ACC112 (cell line): ENCODE measurements at regions not wholly inside any gene's neighbourhood (a gene's known extent, or its start where the extent isn't known, plus 50 kb on each side); places are given as distances from the start of the nearest gene placed in this dataset.

Source experiments
- H2AFZ ChIP-seq: fragments of 200-600 bp; sonication (generic); one replicate; pipeline ENCODE4 v1.6.0; 2017; ENCODE audit warnings: antibody characterized with exemption, low read length; ENCODE audit not compliant: unreplicated experiment
- H3K27ac ChIP-seq: fragments of 200-600 bp; sonication (generic); 2 replicates; pipeline ENCODE4 v1.5.1; 2014; ENCODE audit warnings: low read depth, mild to moderate bottlenecking, antibody characterized with exemption, low read length, moderate library complexity
- H3K27me3 ChIP-seq: fragments of 200-600 bp; sonication (generic); 2 replicates; pipeline ENCODE4 v1.6.1; 2014; ENCODE audit warnings: mild to moderate bottlenecking, antibody characterized with exemption, low read length, moderate library complexity, mixed read lengths; ENCODE audit not compliant: insufficient read depth
- H3K36me3 ChIP-seq: fragments of 200-600 bp; sonication (generic); 2 replicates; pipeline ENCODE4 v1.6.1; 2016; ENCODE audit warnings: mild to moderate bottlenecking, antibody characterized with exemption, low read length, moderate library complexity, mixed read lengths; ENCODE audit not compliant: insufficient read depth
- H3K4me1 ChIP-seq: fragments of 200-600 bp; sonication (generic); one replicate; pipeline ENCODE4 v1.6.1; 2016; ENCODE audit warnings: low read length, mixed read lengths; ENCODE audit not compliant: insufficient read depth, unreplicated experiment, control insufficient read depth
- H3K4me3 ChIP-seq: fragments of 200-600 bp; sonication (generic); 2 replicates; pipeline ENCODE4 v1.5.1; 2014; ENCODE audit warnings: mild to moderate bottlenecking, low read depth, low read length
- H3K79me2 ChIP-seq: fragments of 200-600 bp; sonication (generic); one replicate; pipeline ENCODE4 v1.6.0; 2016; ENCODE audit warnings: low read length; ENCODE audit not compliant: control insufficient read depth, unreplicated experiment, insufficient read depth

- Histone ChIP-seq H3K36me3 (no peaks in the 10 kb centered on the region), H3K4me3 (no peak overlapping the region), H3K4me1 (no peaks in the 10 kb centered on the region), H3K27me3 (no peaks in the 10 kb centered on the region), H2AFZ (no peak overlapping the region), H3K79me2 (no peaks in the 10 kb centered on the region), H3K27ac (no peak overlapping the region)
Measured at GRCh38 chr4:17094876-17095210, 196.4 kb upstream of the LDB2 start.

DNA sequence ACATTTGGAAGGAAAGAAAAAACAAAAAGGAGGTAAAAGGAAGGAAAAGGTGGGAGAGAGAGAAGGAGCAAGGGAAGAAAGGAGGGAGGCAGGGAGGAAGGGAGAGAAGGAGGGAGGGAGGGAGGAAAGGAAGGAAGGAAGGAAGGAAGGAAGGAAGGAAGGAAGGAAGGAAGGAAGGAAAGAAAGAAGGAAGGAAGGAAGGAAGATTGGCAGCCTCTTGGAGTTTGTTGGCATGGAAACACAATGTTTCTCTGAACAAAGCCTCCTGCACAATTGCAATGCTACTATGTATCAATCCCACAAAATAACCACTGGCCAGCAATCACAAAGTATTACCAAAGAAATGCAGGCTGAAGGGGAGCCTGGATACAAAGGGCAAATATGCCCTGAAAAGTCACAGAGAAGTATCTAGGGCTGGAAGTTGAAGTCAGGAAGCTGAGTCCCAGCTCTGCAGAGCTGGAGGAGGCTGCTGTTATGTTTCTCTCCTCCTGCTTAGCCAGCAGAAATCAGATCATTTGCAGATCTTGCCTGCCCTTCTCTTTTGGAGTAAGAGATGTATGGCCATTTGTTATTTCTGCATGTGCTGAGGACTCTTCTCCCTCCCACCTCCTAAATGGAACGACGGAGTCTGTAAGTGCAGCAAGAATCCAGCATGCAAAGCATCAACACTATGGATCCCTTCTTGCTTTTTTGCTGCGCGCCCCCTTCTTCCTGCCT, 195.9 kb upstream of the LDB2 start:
- Histone ChIP-seq H3K4me1 (no peaks in the 10 kb centered on the region), H3K4me3 (no peak overlapping the region), H3K36me3 (no peaks in the 10 kb centered on the region), H3K27me3 (no peaks in the 10 kb centered on the region), H3K79me2 (no peaks in the 10 kb centered on the region), H3K27ac (no peak overlapping the region), H2AFZ (no peak overlapping the region)

DNA sequence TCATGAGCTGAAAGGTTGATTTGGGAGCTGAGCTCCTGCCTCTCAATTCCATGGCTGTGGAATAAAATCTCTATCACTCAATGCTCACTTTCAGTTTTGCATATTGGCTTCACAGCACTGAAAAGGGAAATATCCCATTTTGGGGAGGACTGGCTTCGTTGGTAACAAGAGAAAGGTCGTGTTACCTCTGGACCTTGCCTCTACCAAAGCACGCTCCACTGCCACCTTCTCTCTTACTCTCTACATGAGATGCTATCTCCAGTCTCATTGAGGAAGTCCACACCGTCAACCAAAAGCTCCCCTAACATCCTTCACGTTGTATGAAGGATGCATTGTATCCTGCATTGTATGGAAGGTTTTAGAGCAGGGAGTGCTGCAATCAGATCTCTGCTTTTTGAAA, 195.0 kb upstream of the LDB2 start:
- H3K27ac ChIP-seq, result no peak overlapping the region
- H3K27me3 ChIP-seq, result no peaks in the 10 kb centered on the region
- H3K79me2 ChIP-seq, result no peaks in the 10 kb centered on the region
- H3K4me3 ChIP-seq, result no peak overlapping the region
- H3K36me3 ChIP-seq, result no peaks in the 10 kb centered on the region
- H3K4me1 ChIP-seq, result no peaks in the 10 kb centered on the region
- H2AFZ ChIP-seq, result no peak overlapping the region

- Histone ChIP-seq H3K79me2 (no peaks in the 10 kb centered on the region), H3K27me3 (no peaks in the 10 kb centered on the region), H3K27ac (no peak overlapping the region), H3K4me3 (no peak overlapping the region), H3K4me1 (no peaks in the 10 kb centered on the region), H3K36me3 (no peaks in the 10 kb centered on the region), H2AFZ (no peak overlapping the region)
Measured at GRCh38 chr4:17092736-17093437, 194.4 kb upstream of the LDB2 start.

- no peaks in the 10 kb centered on the region for H3K36me3 ChIP-seq
- no peaks in the 10 kb centered on the region for H3K4me1 ChIP-seq
- H2AFZ ChIP-seq, result no peak overlapping the region
- H3K27ac ChIP-seq, result no peak overlapping the region
- H3K79me2 ChIP-seq, result no peaks in the 10 kb centered on the region
- no peak overlapping the region for H3K4me3 ChIP-seq
- no peaks in the 10 kb centered on the region for H3K27me3 ChIP-seq
Measured at GRCh38 chr4:17091104-17091503, 192.7 kb upstream of the LDB2 start.

DNA sequence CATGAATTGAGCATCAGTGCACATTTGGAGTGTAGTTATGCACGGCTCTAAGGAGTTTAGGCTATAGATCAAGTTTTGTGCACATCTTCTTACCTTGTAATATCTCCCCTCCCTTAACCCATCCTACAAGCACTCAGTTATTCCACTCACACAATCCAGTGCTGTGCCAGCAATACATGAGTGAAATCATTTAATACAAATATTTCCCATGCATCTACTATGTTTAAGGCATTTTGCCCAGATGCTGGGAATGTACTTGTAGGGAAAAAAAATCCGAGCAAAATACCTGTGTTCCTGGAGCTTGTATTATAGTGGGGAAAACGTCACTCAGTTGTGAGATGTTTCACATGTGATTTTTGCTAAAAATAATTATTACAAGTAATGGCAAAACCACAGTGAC, 191.6 kb upstream of the LDB2 start:
- H3K27ac ChIP-seq, result no peak overlapping the region
- no peaks in the 10 kb centered on the region for H3K79me2 ChIP-seq
- no peaks in the 10 kb centered on the region for H3K27me3 ChIP-seq
- H3K4me3 ChIP-seq, result no peak overlapping the region
- H2AFZ ChIP-seq, result no peak overlapping the region
- no peaks in the 10 kb centered on the region for H3K36me3 ChIP-seq
- no peaks in the 10 kb centered on the region for H3K4me1 ChIP-seq

- Histone ChIP-seq H3K36me3 (no peaks in the 10 kb centered on the region), H3K4me3 (no peak overlapping the region), H3K27ac (no peak overlapping the region), H3K4me1 (peaks cover 3% of the 10 kb centered on the region), H3K27me3 (no peaks in the 10 kb centered on the region), H2AFZ (no peak overlapping the region), H3K79me2 (no peaks in the 10 kb centered on the region)
Measured at GRCh38 chr4:17085416-17085815, 187.0 kb upstream of the LDB2 start.

GRCh38 chr4:17082186-17082585, 183.7 kb upstream of the LDB2 start:
- Histone ChIP-seq H3K36me3 (no peaks in the 10 kb centered on the region), H3K4me3 (no peak overlapping the region), H3K27ac (no peak overlapping the region), H3K79me2 (no peaks in the 10 kb centered on the region), H3K4me1 (peaks cover 3% of the 10 kb centered on the region), H2AFZ (peak overlapping the region; percentile 12), H3K27me3 (no peaks in the 10 kb centered on the region)

- H2AFZ ChIP-seq, result no peak overlapping the region
- peaks cover 3% of the 10 kb centered on the region for H3K4me1 ChIP-seq
- H3K27me3 ChIP-seq, result no peaks in the 10 kb centered on the region
- no peak overlapping the region for H3K4me3 ChIP-seq
- no peaks in the 10 kb centered on the region for H3K79me2 ChIP-seq
- H3K36me3 ChIP-seq, result no peaks in the 10 kb centered on the region
- no peak overlapping the region for H3K27ac ChIP-seq
Measured at GRCh38 chr4:17081179-17081578, 182.7 kb upstream of the LDB2 start.

DNA sequence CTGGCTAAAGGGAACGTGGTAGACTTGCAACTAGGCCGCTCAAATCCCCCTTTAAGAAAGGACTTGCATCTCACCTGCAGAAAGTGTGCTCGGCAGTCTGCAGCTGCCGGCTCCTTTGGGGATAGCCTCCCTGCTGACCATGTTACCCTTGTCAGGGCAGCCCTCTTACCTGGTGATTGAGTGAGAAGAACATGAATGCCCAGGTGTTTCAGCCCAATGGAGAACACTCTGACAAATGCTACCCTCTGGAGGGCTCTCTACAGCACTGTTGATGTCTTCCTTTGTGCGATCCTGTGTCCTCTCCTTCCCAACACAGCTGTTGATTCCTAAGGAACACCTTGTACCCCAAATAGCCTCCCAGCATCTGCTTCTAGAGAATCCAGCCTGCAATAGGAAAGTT, 178.7 kb upstream of the LDB2 start:
- Histone ChIP-seq H3K4me3 (no peak overlapping the region), H2AFZ (no peak overlapping the region), H3K79me2 (no peaks in the 10 kb centered on the region), H3K27me3 (no peaks in the 10 kb centered on the region), H3K27ac (no peak overlapping the region), H3K36me3 (no peaks in the 10 kb centered on the region), H3K4me1 (peaks cover 7% of the 10 kb centered on the region)

GRCh38 chr4:17072483-17072882, 174.0 kb upstream of the LDB2 start:
- H3K4me1 ChIP-seq, result peaks cover 19% of the 10 kb centered on the region
- H3K4me3 ChIP-seq, result no peak overlapping the region
- H3K27me3 ChIP-seq, result no peaks in the 10 kb centered on the region
- no peaks in the 10 kb centered on the region for H3K36me3 ChIP-seq
- H3K27ac ChIP-seq, result no peak overlapping the region
- H3K79me2 ChIP-seq, result no peaks in the 10 kb centered on the region
- H2AFZ ChIP-seq, result peak overlapping the region; percentile 21
